ENCODE measurements at regions not wholly inside any gene's neighbourhood (a gene's known extent, or its start where the extent isn't known, plus 50 kb on each side); places are given as distances from the start of the nearest gene placed in this dataset.

DNA sequence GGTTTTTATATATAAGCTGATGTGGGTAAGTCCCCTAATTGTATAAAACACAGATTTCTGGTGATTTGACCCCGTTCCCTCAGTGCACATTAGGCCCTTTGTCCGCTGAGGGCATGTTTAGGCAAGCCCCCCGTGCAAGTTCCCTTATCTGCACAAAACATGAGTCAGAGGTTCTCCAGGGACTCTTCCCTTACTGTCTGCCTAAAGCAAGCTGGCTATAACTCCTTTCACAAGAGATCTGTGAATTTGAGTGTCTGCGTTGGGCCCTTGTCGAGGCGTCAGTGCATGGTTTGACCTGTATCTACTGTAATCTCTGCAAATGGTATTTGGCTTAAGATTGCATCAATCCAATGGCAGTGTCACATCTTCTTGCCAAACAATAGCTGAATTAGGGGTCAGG is 712.8 kb downstream of the CDH8 start:
- no peak for ATAC-seq
- Histone ChIP-seq H3K4me3 (no peak overlapping the region), H3K4me1 (ENCODE audit: insufficient read depth) (no peaks in the 10 kb centered on the region), H3K27me3 (ENCODE audit: insufficient read depth) (no peaks in the 10 kb centered on the region), H2AFZ (peak overlapping the region; percentile 69; the same call in 1 of the 2 replicates), H3K79me2 (replicated peaks; ENCODE audit: insufficient read depth) (no peaks in the 10 kb centered on the region), H3K27ac (ENCODE audit: low read depth) (no peak overlapping the region), H3K9me2 (ENCODE audit: insufficient read depth) (0 out of 2 replicates have a peak, but pooled peaks cover 4% of the 10 kb centered on the region), H3K4me2 (no peak overlapping the region), H3F3A (replicated peaks; ENCODE audit: low read depth) (no peaks in the 10 kb centered on the region), H3K36me3 (ENCODE audit: insufficient read depth) (no peaks in the 10 kb centered on the region), H4K20me1 (replicated peaks; ENCODE audit: insufficient read depth) (no peaks in the 10 kb centered on the region)
- H3K9me3 Mint-ChIP-seq, result no peaks in the 10 kb centered on the region
- DNase-seq (ENCODE audit: low spot score), result no peak
- H3K4me1 Mint-ChIP-seq, result no peaks in the 10 kb centered on the region
- no peaks in the 10 kb centered on the region for H3K27me3 Mint-ChIP-seq (ENCODE audit: insufficient read depth, low read depth, poor library complexity)
- no peak overlapping the region for H3K27ac Mint-ChIP-seq
- no peak overlapping the region for H3K4me3 Mint-ChIP-seq
- no peaks in the 10 kb centered on the region for H3K36me3 Mint-ChIP-seq (ENCODE audit: low read depth)
- no peak for TF ChIP-seq EZH2phosphoT487 (IDR thresholded peaks at IDR 0.05; ENCODE audit: unreplicated experiment)
- TF ChIP-seq ZNF331 (CRISPR knock-in tag; IDR thresholded peaks at IDR 0.05; ENCODE audit: low read depth), result no peak
- TF ChIP-seq, protein P1, sequence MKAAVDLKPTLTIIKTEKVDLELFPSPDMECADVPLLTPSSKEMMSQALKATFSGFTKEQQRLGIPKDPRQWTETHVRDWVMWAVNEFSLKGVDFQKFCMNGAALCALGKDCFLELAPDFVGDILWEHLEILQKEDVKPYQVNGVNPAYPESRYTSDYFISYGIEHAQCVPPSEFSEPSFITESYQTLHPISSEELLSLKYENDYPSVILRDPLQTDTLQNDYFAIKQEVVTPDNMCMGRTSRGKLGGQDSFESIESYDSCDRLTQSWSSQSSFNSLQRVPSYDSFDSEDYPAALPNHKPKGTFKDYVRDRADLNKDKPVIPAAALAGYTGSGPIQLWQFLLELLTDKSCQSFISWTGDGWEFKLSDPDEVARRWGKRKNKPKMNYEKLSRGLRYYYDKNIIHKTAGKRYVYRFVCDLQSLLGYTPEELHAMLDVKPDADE (IDR thresholded peaks at IDR 0.05), result no peak
- TF ChIP-seq, protein P2, sequence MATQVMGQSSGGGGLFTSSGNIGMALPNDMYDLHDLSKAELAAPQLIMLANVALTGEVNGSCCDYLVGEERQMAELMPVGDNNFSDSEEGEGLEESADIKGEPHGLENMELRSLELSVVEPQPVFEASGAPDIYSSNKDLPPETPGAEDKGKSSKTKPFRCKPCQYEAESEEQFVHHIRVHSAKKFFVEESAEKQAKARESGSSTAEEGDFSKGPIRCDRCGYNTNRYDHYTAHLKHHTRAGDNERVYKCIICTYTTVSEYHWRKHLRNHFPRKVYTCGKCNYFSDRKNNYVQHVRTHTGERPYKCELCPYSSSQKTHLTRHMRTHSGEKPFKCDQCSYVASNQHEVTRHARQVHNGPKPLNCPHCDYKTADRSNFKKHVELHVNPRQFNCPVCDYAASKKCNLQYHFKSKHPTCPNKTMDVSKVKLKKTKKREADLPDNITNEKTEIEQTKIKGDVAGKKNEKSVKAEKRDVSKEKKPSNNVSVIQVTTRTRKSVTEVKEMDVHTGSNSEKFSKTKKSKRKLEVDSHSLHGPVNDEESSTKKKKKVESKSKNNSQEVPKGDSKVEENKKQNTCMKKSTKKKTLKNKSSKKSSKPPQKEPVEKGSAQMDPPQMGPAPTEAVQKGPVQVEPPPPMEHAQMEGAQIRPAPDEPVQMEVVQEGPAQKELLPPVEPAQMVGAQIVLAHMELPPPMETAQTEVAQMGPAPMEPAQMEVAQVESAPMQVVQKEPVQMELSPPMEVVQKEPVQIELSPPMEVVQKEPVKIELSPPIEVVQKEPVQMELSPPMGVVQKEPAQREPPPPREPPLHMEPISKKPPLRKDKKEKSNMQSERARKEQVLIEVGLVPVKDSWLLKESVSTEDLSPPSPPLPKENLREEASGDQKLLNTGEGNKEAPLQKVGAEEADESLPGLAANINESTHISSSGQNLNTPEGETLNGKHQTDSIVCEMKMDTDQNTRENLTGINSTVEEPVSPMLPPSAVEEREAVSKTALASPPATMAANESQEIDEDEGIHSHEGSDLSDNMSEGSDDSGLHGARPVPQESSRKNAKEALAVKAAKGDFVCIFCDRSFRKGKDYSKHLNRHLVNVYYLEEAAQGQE (IDR thresholded peaks at IDR 0.05; ENCODE audit: unreplicated experiment), result no peak
- no peak for TF ChIP-seq NANOG (IDR thresholded peaks at IDR 0.05; ENCODE audit: borderline replicate concordance)
- no peak for TF ChIP-seq JUNB (IDR thresholded peaks at IDR 0.05; ENCODE audit: unreplicated experiment)
- no peak for TF ChIP-seq ZNF114 (CRISPR knock-in tag; IDR thresholded peaks at IDR 0.05)
- no peak for TF ChIP-seq POLR2AphosphoS5 (IDR thresholded peaks at IDR 0.05; ENCODE audit: low read depth)
- TF ChIP-seq, protein P3, sequence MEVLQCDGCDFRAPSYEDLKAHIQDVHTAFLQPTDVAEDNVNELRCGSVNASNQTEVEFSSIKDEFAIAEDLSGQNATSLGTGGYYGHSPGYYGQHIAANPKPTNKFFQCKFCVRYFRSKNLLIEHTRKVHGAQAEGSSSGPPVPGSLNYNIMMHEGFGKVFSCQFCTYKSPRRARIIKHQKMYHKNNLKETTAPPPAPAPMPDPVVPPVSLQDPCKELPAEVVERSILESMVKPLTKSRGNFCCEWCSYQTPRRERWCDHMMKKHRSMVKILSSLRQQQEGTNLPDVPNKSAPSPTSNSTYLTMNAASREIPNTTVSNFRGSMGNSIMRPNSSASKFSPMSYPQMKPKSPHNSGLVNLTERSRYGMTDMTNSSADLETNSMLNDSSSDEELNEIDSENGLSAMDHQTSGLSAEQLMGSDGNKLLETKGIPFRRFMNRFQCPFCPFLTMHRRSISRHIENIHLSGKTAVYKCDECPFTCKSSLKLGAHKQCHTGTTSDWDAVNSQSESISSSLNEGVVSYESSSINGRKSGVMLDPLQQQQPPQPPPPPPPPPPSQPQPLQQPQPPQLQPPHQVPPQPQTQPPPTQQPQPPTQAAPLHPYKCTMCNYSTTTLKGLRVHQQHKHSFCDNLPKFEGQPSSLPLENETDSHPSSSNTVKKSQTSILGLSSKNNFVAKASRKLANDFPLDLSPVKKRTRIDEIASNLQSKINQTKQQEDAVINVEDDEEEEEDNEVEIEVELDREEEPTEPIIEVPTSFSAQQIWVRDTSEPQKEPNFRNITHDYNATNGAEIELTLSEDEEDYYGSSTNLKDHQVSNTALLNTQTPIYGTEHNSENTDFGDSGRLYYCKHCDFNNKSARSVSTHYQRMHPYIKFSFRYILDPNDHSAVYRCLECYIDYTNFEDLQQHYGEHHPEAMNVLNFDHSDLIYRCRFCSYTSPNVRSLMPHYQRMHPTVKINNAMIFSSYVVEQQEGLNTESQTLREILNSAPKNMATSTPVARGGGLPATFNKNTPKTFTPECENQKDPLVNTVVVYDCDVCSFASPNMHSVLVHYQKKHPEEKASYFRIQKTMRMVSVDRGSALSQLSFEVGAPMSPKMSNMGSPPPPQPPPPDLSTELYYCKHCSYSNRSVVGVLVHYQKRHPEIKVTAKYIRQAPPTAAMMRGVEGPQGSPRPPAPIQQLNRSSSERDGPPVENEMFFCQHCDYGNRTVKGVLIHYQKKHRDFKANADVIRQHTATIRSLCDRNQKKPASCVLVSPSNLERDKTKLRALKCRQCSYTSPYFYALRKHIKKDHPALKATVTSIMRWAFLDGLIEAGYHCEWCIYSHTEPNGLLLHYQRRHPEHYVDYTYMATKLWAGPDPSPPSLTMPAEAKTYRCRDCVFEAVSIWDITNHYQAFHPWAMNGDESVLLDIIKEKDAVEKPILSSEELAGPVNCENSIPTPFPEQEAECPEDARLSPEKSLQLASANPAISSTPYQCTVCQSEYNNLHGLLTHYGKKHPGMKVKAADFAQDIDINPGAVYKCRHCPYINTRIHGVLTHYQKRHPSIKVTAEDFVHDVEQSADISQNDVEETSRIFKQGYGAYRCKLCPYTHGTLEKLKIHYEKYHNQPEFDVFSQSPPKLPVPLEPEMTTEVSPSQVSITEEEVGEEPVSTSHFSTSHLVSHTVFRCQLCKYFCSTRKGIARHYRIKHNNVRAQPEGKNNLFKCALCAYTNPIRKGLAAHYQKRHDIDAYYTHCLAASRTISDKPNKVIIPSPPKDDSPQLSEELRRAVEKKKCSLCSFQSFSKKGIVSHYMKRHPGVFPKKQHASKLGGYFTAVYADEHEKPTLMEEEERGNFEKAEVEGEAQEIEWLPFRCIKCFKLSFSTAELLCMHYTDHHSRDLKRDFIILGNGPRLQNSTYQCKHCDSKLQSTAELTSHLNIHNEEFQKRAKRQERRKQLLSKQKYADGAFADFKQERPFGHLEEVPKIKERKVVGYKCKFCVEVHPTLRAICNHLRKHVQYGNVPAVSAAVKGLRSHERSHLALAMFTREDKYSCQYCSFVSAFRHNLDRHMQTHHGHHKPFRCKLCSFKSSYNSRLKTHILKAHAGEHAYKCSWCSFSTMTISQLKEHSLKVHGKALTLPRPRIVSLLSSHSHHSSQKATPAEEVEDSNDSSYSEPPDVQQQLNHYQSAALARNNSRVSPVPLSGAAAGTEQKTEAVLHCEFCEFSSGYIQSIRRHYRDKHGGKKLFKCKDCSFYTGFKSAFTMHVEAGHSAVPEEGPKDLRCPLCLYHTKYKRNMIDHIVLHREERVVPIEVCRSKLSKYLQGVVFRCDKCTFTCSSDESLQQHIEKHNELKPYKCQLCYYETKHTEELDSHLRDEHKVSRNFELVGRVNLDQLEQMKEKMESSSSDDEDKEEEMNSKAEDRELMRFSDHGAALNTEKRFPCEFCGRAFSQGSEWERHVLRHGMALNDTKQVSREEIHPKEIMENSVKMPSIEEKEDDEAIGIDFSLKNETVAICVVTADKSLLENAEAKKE (CRISPR knock-in tag; IDR thresholded peaks at IDR 0.05), result no peak
- TF ChIP-seq, protein P4, sequence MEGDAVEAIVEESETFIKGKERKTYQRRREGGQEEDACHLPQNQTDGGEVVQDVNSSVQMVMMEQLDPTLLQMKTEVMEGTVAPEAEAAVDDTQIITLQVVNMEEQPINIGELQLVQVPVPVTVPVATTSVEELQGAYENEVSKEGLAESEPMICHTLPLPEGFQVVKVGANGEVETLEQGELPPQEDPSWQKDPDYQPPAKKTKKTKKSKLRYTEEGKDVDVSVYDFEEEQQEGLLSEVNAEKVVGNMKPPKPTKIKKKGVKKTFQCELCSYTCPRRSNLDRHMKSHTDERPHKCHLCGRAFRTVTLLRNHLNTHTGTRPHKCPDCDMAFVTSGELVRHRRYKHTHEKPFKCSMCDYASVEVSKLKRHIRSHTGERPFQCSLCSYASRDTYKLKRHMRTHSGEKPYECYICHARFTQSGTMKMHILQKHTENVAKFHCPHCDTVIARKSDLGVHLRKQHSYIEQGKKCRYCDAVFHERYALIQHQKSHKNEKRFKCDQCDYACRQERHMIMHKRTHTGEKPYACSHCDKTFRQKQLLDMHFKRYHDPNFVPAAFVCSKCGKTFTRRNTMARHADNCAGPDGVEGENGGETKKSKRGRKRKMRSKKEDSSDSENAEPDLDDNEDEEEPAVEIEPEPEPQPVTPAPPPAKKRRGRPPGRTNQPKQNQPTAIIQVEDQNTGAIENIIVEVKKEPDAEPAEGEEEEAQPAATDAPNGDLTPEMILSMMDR (conservative IDR thresholded peaks at IDR 0.05; ENCODE audit: low read depth in 2 of 2), result no peak
- TF ChIP-seq CREB1 (CRISPR knock-in tag; IDR thresholded peaks at IDR 0.05; ENCODE audit: low read depth), result no peak
- TF ChIP-seq EZH2 (IDR thresholded peaks at IDR 0.05; ENCODE audit: low read depth, unreplicated experiment), result no peak
